Trophoblast cell (in vitro differentiated cells and primary cell): ENCODE measurements at regions not wholly inside any gene's neighbourhood (a gene's known extent, or its start where the extent isn't known, plus 50 kb on each side); places are given as distances from the start of the nearest gene placed in this dataset.

Experiments
- DNase-seq, 2 donors: peaks; one replicate each; pipeline ENCODE4 v3.0.0-alpha.2; 2016
- H2AFZ ChIP-seq: 2 replicates; pipeline ENCODE4 v1.6.1; 2013; ENCODE audit warnings: low read length, moderate library complexity, mild to moderate bottlenecking; ENCODE audit not compliant: insufficient read depth, poor library complexity
- H2AK5ac ChIP-seq: 2 replicates; pipeline ENCODE4 v1.6.1; 2013; ENCODE audit warnings: mild to moderate bottlenecking, low read length
- H2BK120ac ChIP-seq: 2 replicates; pipeline ENCODE4 v1.6.1; 2013; ENCODE audit warnings: low read length, mild to moderate bottlenecking, moderate library complexity; ENCODE audit not compliant: insufficient read depth, poor library complexity
- H2BK12ac ChIP-seq: 2 replicates; pipeline ENCODE4 v1.6.1; 2013; ENCODE audit warnings: mild to moderate bottlenecking, low read length, moderate library complexity
- H2BK5ac ChIP-seq: 2 replicates; pipeline ENCODE4 v1.6.1; 2013; ENCODE audit warnings: low read length, low read depth, moderate library complexity, mild to moderate bottlenecking; ENCODE audit not compliant: poor library complexity
- H3K14ac ChIP-seq: 2 replicates; pipeline ENCODE4 v1.6.1; 2013; ENCODE audit warnings: mild to moderate bottlenecking, low read length
- H3K18ac ChIP-seq: 2 replicates; pipeline ENCODE4 v1.6.1; 2013; ENCODE audit warnings: mild to moderate bottlenecking, low read length
- H3K23ac ChIP-seq: 2 replicates; pipeline ENCODE4 v1.6.1; 2013; ENCODE audit warnings: low read length
- H3K27ac ChIP-seq: 2 replicates; pipeline ENCODE4 v1.5.1; 2013; ENCODE audit warnings: low read depth, mild to moderate bottlenecking, inconsistent platforms, low read length, moderate library complexity
- H3K27me3 ChIP-seq: 2 replicates; pipeline ENCODE4 v1.6.1; 2013; ENCODE audit warnings: inconsistent platforms, mild to moderate bottlenecking, low read length, moderate library complexity; ENCODE audit not compliant: insufficient read depth
- H3K36me3 ChIP-seq, 2 experiments: 1 replicate in 1 of 2; 2 replicates in 1 of 2; pipeline ENCODE4 v1.6.1; 2013; ENCODE audit warnings: low read length in 2 of 2, mild to moderate bottlenecking in 2 of 2, moderate library complexity in 1 of 2; ENCODE audit not compliant: insufficient read depth in 2 of 2, control insufficient read depth in 1 of 2
- H3K4ac ChIP-seq: 2 replicates; pipeline ENCODE4 v1.6.1; 2013; ENCODE audit warnings: low read depth, mild to moderate bottlenecking, low read length, moderate library complexity
- H3K4me1 ChIP-seq, 2 experiments: 1 replicate in 1 of 2; 2 replicates in 1 of 2; pipeline ENCODE4 v1.6.1; 2013; ENCODE audit warnings: low read length in 2 of 2, mild to moderate bottlenecking in 2 of 2, moderate library complexity in 1 of 2; ENCODE audit not compliant: insufficient read depth in 2 of 2, control insufficient read depth in 1 of 2
- H3K4me2 ChIP-seq: 2 replicates; pipeline ENCODE4 v1.6.1; 2013; ENCODE audit warnings: inconsistent platforms, mild to moderate bottlenecking, low read length, moderate library complexity
- H3K4me3 ChIP-seq: 2 replicates; pipeline ENCODE4 v1.5.1; 2013; ENCODE audit warnings: mild to moderate bottlenecking, low read depth, low read length, inconsistent platforms
- H3K79me1 ChIP-seq: one replicate; pipeline ENCODE4 v1.6.1; 2013; ENCODE audit warnings: low read length
- H3K79me2 ChIP-seq: 2 replicates; pipeline ENCODE4 v1.6.1; 2013; ENCODE audit warnings: low read length, mild to moderate bottlenecking; ENCODE audit not compliant: control insufficient read depth, insufficient read depth, poor library complexity
- H3K9ac ChIP-seq: 2 replicates; pipeline ENCODE4 v1.6.1; 2013; ENCODE audit warnings: mild to moderate bottlenecking, low read length
- H3K9me3 ChIP-seq: 2 replicates; pipeline ENCODE4 v1.6.1; 2013; ENCODE audit warnings: low read depth, mild to moderate bottlenecking, control low read depth, inconsistent platforms, low read length; ENCODE audit not compliant: insufficient read depth
- H4K12ac ChIP-seq: 2 replicates; pipeline ENCODE4 v1.6.1; 2013; ENCODE audit warnings: low read depth, mild to moderate bottlenecking, low read length, moderate library complexity
- H4K8ac ChIP-seq: 2 replicates; pipeline ENCODE4 v1.6.1; 2013; ENCODE audit warnings: low read depth, mild to moderate bottlenecking, low read length, moderate library complexity
- H4K91ac ChIP-seq: one replicate; pipeline ENCODE4 v1.6.1; 2013; ENCODE audit warnings: low read depth, mild to moderate bottlenecking, low read length, moderate library complexity
- WGBS: extraction: QIAGEN DNeasy Blood & Tissue Kit; methylation state at CpG from one replicate; pipeline ENCODE4 v1.1.7; 2013; ENCODE audit warnings: missing lambda C conversion rate; ENCODE audit not compliant: insufficient read length, insufficient coverage; ENCODE audit errors: extremely low coverage; 5-methylcytosine and 5-hydroxymethylcytosine counted together

- DNase-seq: no peak
- H3K4me1 ChIP-seq: no peaks in the 10 kb centered on the region
- H3K14ac ChIP-seq: no peak overlapping the region
- H3K79me2 ChIP-seq: no peaks in the 10 kb centered on the region
- no peak overlapping the region for H2BK5ac ChIP-seq
- no peak overlapping the region for H4K91ac ChIP-seq
- WGBS: no CpG with 5 or more reads among the region's 2 CpGs
- no peak overlapping the region for H3K9ac ChIP-seq
- H2AK5ac ChIP-seq: no peak overlapping the region
- no peak overlapping the region for H3K23ac ChIP-seq
- H2AFZ ChIP-seq: no peak overlapping the region
- H2BK12ac ChIP-seq: no peak overlapping the region
- no peak overlapping the region for H3K27ac ChIP-seq
- H3K9me3 ChIP-seq: no peaks in the 10 kb centered on the region
- no peaks in the 10 kb centered on the region for H3K27me3 ChIP-seq
- no peaks in the 10 kb centered on the region for H3K79me1 ChIP-seq
- H3K4me3 ChIP-seq: no peak overlapping the region
- H4K8ac ChIP-seq: no peak overlapping the region
- H2BK120ac ChIP-seq: no peak overlapping the region
- H4K12ac ChIP-seq: no peak overlapping the region
- no peak overlapping the region for H3K18ac ChIP-seq
- no peak overlapping the region for H3K4me2 ChIP-seq
- H3K36me3 ChIP-seq: no peaks in the 10 kb centered on the region
- no peak overlapping the region for H3K4ac ChIP-seq
Measured at GRCh38 chr2:208642125-208642779, 235.7 kb downstream of the PTH2R start.

- H3K4me1 ChIP-seq: no peaks in the 10 kb centered on the region
- no CpG with 5 or more reads among the region's 1 CpG for WGBS
- H3K18ac ChIP-seq: no peak overlapping the region
- no peaks in the 10 kb centered on the region for H3K9me3 ChIP-seq
- H3K27ac ChIP-seq: no peak overlapping the region
- no peak overlapping the region for H4K8ac ChIP-seq
- no peaks in the 10 kb centered on the region for H3K79me2 ChIP-seq
- DNase-seq: no peak
- H3K4me3 ChIP-seq: no peak overlapping the region
- no peak overlapping the region for H2BK120ac ChIP-seq
- no peak overlapping the region for H3K23ac ChIP-seq
- no peak overlapping the region for H3K9ac ChIP-seq
- no peak overlapping the region for H3K14ac ChIP-seq
- no peaks in the 10 kb centered on the region for H3K79me1 ChIP-seq
- H3K27me3 ChIP-seq: no peaks in the 10 kb centered on the region
- H2BK12ac ChIP-seq: no peak overlapping the region
- no peak overlapping the region for H2AK5ac ChIP-seq
- no peaks in the 10 kb centered on the region for H3K36me3 ChIP-seq
- H4K12ac ChIP-seq: no peak overlapping the region
- H2BK5ac ChIP-seq: no peak overlapping the region
- no peak overlapping the region for H3K4ac ChIP-seq
- H4K91ac ChIP-seq: no peak overlapping the region
- H2AFZ ChIP-seq: no peak overlapping the region
- no peak overlapping the region for H3K4me2 ChIP-seq
Measured at GRCh38 chr2:208643145-208643544, 236.6 kb downstream of the PTH2R start.

- Histone ChIP-seq H3K9ac (no peak overlapping the region), H2AFZ (no peak overlapping the region), H3K4me2 (no peak overlapping the region), H4K12ac (no peak overlapping the region), H3K14ac (no peak overlapping the region), H3K4me1 (no peaks in the 10 kb centered on the region), H3K27ac (no peak overlapping the region), H3K4me3 (no peak overlapping the region), H4K8ac (no peak overlapping the region), H3K79me1 (no peaks in the 10 kb centered on the region), H2BK120ac (no peak overlapping the region), H2AK5ac (no peak overlapping the region), H3K36me3 (no peaks in the 10 kb centered on the region), H3K9me3 (no peaks in the 10 kb centered on the region), H3K23ac (no peak overlapping the region), H2BK5ac (no peak overlapping the region), H3K18ac (no peak overlapping the region), H3K4ac (no peak overlapping the region), H4K91ac (no peak overlapping the region), H2BK12ac (no peak overlapping the region), H3K27me3 (no peaks in the 10 kb centered on the region), H3K79me2 (no peaks in the 10 kb centered on the region)
- DNase-seq: no peak
- WGBS: no CpG with 5 or more reads among the region's 1 CpG
Measured at GRCh38 chr2:208645226-208645625, 238.6 kb downstream of the PTH2R start.

GRCh38 chr2:208648368-208648767 is 241.8 kb downstream of the PTH2R start:
- Histone ChIP-seq H3K4ac (no peak overlapping the region), H3K4me2 (no peak overlapping the region), H3K27me3 (no peaks in the 10 kb centered on the region), H4K91ac (no peak overlapping the region), H3K36me3 (no peaks in the 10 kb centered on the region), H2BK120ac (no peak overlapping the region), H3K4me3 (no peak overlapping the region), H3K14ac (no peak overlapping the region), H2BK12ac (no peak overlapping the region), H4K8ac (no peak overlapping the region), H3K18ac (no peak overlapping the region), H3K9ac (no peak overlapping the region), H2AFZ (no peak overlapping the region), H3K79me1 (no peaks in the 10 kb centered on the region), H3K9me3 (no peaks in the 10 kb centered on the region), H4K12ac (no peak overlapping the region), H3K4me1 (no peaks in the 10 kb centered on the region), H2BK5ac (no peak overlapping the region), H3K23ac (no peak overlapping the region), H3K79me2 (no peaks in the 10 kb centered on the region), H3K27ac (no peak overlapping the region), H2AK5ac (no peak overlapping the region)
- no peak for DNase-seq
- no CpG with 5 or more reads among the region's 4 CpGs for WGBS
